ENCODE measurements at regions not wholly inside any gene's neighbourhood (a gene's known extent, or its start where the extent isn't known, plus 50 kb on each side); places are given as distances from the start of the nearest gene placed in this dataset.
A peak's percentile ranks its signal among the peaks of the same experiment; 100 is the strongest.

- H3K4me3 ChIP-seq (ENCODE audit: low read depth, low read length): no peak overlapping the region
- H3K9me3 ChIP-seq (ENCODE audit: insufficient read depth, low read depth, low read length): no peaks in the 10 kb centered on the region
- H2AFZ ChIP-seq (ENCODE audit: insufficient read depth, low read length, poor library complexity): no peak overlapping the region
- H4K8ac ChIP-seq (ENCODE audit: low read depth, low read length): no peak overlapping the region
- H3K27me3 ChIP-seq (ENCODE audit: insufficient read depth, low read length): no peaks in the 10 kb centered on the region
- H3K36me3 ChIP-seq (ENCODE audit: control insufficient read depth in 1 of 2, insufficient read depth in 2 of 2, low read length in 2 of 2): no peaks in the 10 kb centered on the region
- H2AK5ac ChIP-seq (ENCODE audit: low read length): no peak overlapping the region
- H4K12ac ChIP-seq (ENCODE audit: low read depth, low read length): no peak overlapping the region
- peaks cover 8 to 21% of the 10 kb centered on the region in 2 experiments for H3K4me1 ChIP-seq (ENCODE audit: control insufficient read depth in 1 of 2, insufficient read depth in 2 of 2, low read length in 2 of 2)
- no peak overlapping the region for H3K27ac ChIP-seq (ENCODE audit: low read depth, low read length)
- H3K9ac ChIP-seq (ENCODE audit: low read length): no peak overlapping the region
- H4K91ac ChIP-seq (ENCODE audit: low read depth, low read length): no peak overlapping the region
- peak in 1 of 2 donors; percentile 23 for DNase-seq
- no peak overlapping the region for H3K4me2 ChIP-seq (ENCODE audit: low read length)
- no peak overlapping the region for H3K4ac ChIP-seq (ENCODE audit: low read depth, low read length)
- H2BK120ac ChIP-seq (ENCODE audit: insufficient read depth, low read length, poor library complexity): no peak overlapping the region
- no peak overlapping the region for H2BK5ac ChIP-seq (ENCODE audit: low read depth, low read length, poor library complexity)
- no peak overlapping the region for H3K14ac ChIP-seq (ENCODE audit: low read length)
- no peak overlapping the region for H3K23ac ChIP-seq (ENCODE audit: low read length)
- H3K79me1 ChIP-seq (ENCODE audit: low read length): no peaks in the 10 kb centered on the region
- H3K18ac ChIP-seq (ENCODE audit: low read length): no peak overlapping the region
- H2BK12ac ChIP-seq (ENCODE audit: low read length): no peak overlapping the region
- no CpG with 5 or more reads among the region's 5 CpGs for WGBS (ENCODE audit: extremely low coverage, insufficient coverage, insufficient read length)
- H3K79me2 ChIP-seq (ENCODE audit: control insufficient read depth, insufficient read depth, low read length, poor library complexity): no peaks in the 10 kb centered on the region
Measured at GRCh38 chr9:108271646-108272348, 584.0 kb downstream of the ACTL7B start.

- no peak overlapping the region for H4K91ac ChIP-seq (ENCODE audit: low read depth, low read length)
- no peak overlapping the region for H2AFZ ChIP-seq (ENCODE audit: insufficient read depth, low read length, poor library complexity)
- H2BK5ac ChIP-seq (ENCODE audit: low read depth, low read length, poor library complexity): no peak overlapping the region
- H2BK12ac ChIP-seq (ENCODE audit: low read length): peak overlapping the region; percentile 63
- H3K79me2 ChIP-seq (ENCODE audit: control insufficient read depth, insufficient read depth, low read length, poor library complexity): no peaks in the 10 kb centered on the region
- DNase-seq: no peak
- H2AK5ac ChIP-seq (ENCODE audit: low read length): no peak overlapping the region
- no peaks in the 10 kb centered on the region for H3K9me3 ChIP-seq (ENCODE audit: insufficient read depth, low read depth, low read length)
- no peaks in the 10 kb centered on the region for H3K36me3 ChIP-seq (ENCODE audit: control insufficient read depth in 1 of 2, insufficient read depth in 2 of 2, low read length in 2 of 2)
- H3K4me2 ChIP-seq (ENCODE audit: low read length): no peak overlapping the region
- H3K14ac ChIP-seq (ENCODE audit: low read length): no peak overlapping the region
- H3K27me3 ChIP-seq (ENCODE audit: insufficient read depth, low read length): no peaks in the 10 kb centered on the region
- no peak overlapping the region for H4K8ac ChIP-seq (ENCODE audit: low read depth, low read length)
- H3K4ac ChIP-seq (ENCODE audit: low read depth, low read length): no peak overlapping the region
- H3K79me1 ChIP-seq (ENCODE audit: low read length): no peaks in the 10 kb centered on the region
- H3K27ac ChIP-seq (ENCODE audit: low read depth, low read length): no peak overlapping the region
- no CpG with 5 or more reads among the region's 7 CpGs for whole genome bisulfite sequencing (ENCODE audit: extremely low coverage, insufficient coverage, insufficient read length)
- H4K12ac ChIP-seq (ENCODE audit: low read depth, low read length): no peak overlapping the region
- peaks cover 8 to 21% of the 10 kb centered on the region in 2 experiments for H3K4me1 ChIP-seq (ENCODE audit: control insufficient read depth in 1 of 2, insufficient read depth in 2 of 2, low read length in 2 of 2)
- no peak overlapping the region for H2BK120ac ChIP-seq (ENCODE audit: insufficient read depth, low read length, poor library complexity)
- no peak overlapping the region for H3K4me3 ChIP-seq (ENCODE audit: low read depth, low read length)
- no peak overlapping the region for H3K18ac ChIP-seq (ENCODE audit: low read length)
- H3K23ac ChIP-seq (ENCODE audit: low read length): no peak overlapping the region
- H3K9ac ChIP-seq (ENCODE audit: low read length): no peak overlapping the region
Measured at GRCh38 chr9:108271236-108271635, 584.5 kb downstream of the ACTL7B start.

GRCh38 chr9:108270561-108270960, 585.2 kb downstream of the ACTL7B start:
- H3K4me2 ChIP-seq (ENCODE audit: low read length): no peak overlapping the region
- no peak overlapping the region for H2BK5ac ChIP-seq (ENCODE audit: low read depth, low read length, poor library complexity)
- H3K27ac ChIP-seq (ENCODE audit: low read depth, low read length): peak overlapping the region; percentile 19
- no peak overlapping the region for H2AFZ ChIP-seq (ENCODE audit: insufficient read depth, low read length, poor library complexity)
- no peak overlapping the region for H3K4me3 ChIP-seq (ENCODE audit: low read depth, low read length)
- H3K36me3 ChIP-seq (ENCODE audit: control insufficient read depth in 1 of 2, insufficient read depth in 2 of 2, low read length in 2 of 2): no peaks in the 10 kb centered on the region
- no peaks in the 10 kb centered on the region for H3K27me3 ChIP-seq (ENCODE audit: insufficient read depth, low read length)
- no peak overlapping the region for H3K18ac ChIP-seq (ENCODE audit: low read length)
- H3K9ac ChIP-seq (ENCODE audit: low read length): no peak overlapping the region
- DNase-seq: no peak
- no peak overlapping the region for H4K8ac ChIP-seq (ENCODE audit: low read depth, low read length)
- H3K4ac ChIP-seq (ENCODE audit: low read depth, low read length): no peak overlapping the region
- no peak overlapping the region for H2BK120ac ChIP-seq (ENCODE audit: insufficient read depth, low read length, poor library complexity)
- H2BK12ac ChIP-seq (ENCODE audit: low read length): no peak overlapping the region
- no peaks in the 10 kb centered on the region for H3K79me2 ChIP-seq (ENCODE audit: control insufficient read depth, insufficient read depth, low read length, poor library complexity)
- H3K23ac ChIP-seq (ENCODE audit: low read length): no peak overlapping the region
- H4K91ac ChIP-seq (ENCODE audit: low read depth, low read length): no peak overlapping the region
- H2AK5ac ChIP-seq (ENCODE audit: low read length): no peak overlapping the region
- H3K14ac ChIP-seq (ENCODE audit: low read length): no peak overlapping the region
- H4K12ac ChIP-seq (ENCODE audit: low read depth, low read length): no peak overlapping the region
- WGBS (ENCODE audit: extremely low coverage, insufficient coverage, insufficient read length): no CpG with 5 or more reads among the region's 3 CpGs
- H3K9me3 ChIP-seq (ENCODE audit: insufficient read depth, low read depth, low read length): no peaks in the 10 kb centered on the region
- H3K79me1 ChIP-seq (ENCODE audit: low read length): no peaks in the 10 kb centered on the region
- peaks cover 8 to 21% of the 10 kb centered on the region in 2 experiments for H3K4me1 ChIP-seq (ENCODE audit: control insufficient read depth in 1 of 2, insufficient read depth in 2 of 2, low read length in 2 of 2)

- Histone ChIP-seq H3K27me3 (ENCODE audit: insufficient read depth, low read length) (no peaks in the 10 kb centered on the region), H3K9me3 (ENCODE audit: insufficient read depth, low read depth, low read length) (no peaks in the 10 kb centered on the region), H4K8ac (ENCODE audit: low read depth, low read length) (no peak overlapping the region), H3K18ac (ENCODE audit: low read length) (no peak overlapping the region), H3K9ac (ENCODE audit: low read length) (no peak overlapping the region), H3K36me3 (ENCODE audit: control insufficient read depth in 1 of 2, insufficient read depth in 2 of 2, low read length in 2 of 2) (no peaks in the 10 kb centered on the region), H3K79me1 (ENCODE audit: low read length) (no peaks in the 10 kb centered on the region), H4K12ac (ENCODE audit: low read depth, low read length) (no peak overlapping the region), H3K4ac (ENCODE audit: low read depth, low read length) (no peak overlapping the region), H3K14ac (ENCODE audit: low read length) (no peak overlapping the region), H3K4me3 (ENCODE audit: low read depth, low read length) (no peak overlapping the region), H3K27ac (ENCODE audit: low read depth, low read length) (no peak overlapping the region), H2BK12ac (ENCODE audit: low read length) (no peak overlapping the region), H3K79me2 (ENCODE audit: control insufficient read depth, insufficient read depth, low read length, poor library complexity) (no peaks in the 10 kb centered on the region), H4K91ac (ENCODE audit: low read depth, low read length) (no peak overlapping the region), H2AK5ac (ENCODE audit: low read length) (no peak overlapping the region), H2BK5ac (ENCODE audit: low read depth, low read length, poor library complexity) (no peak overlapping the region), H3K23ac (ENCODE audit: low read length) (no peak overlapping the region), H3K4me2 (ENCODE audit: low read length) (peak overlapping the region; percentile 31), H2AFZ (ENCODE audit: insufficient read depth, low read length, poor library complexity) (no peak overlapping the region), H2BK120ac (ENCODE audit: insufficient read depth, low read length, poor library complexity) (no peak overlapping the region), H3K4me1 (ENCODE audit: control insufficient read depth in 1 of 2, insufficient read depth in 2 of 2, low read length in 2 of 2) (peaks cover 8 to 21% of the 10 kb centered on the region in 2 experiments)
- peak; percentile 28 to 87 for DNase-seq
- WGBS (ENCODE audit: extremely low coverage, insufficient coverage, insufficient read length): no CpG with 5 or more reads among the region's 1 CpG
Measured at GRCh38 chr9:108270051-108270450, 585.7 kb downstream of the ACTL7B start.
